ENCODE measurements at regions not wholly inside any gene's neighbourhood (a gene's known extent, or its start where the extent isn't known, plus 50 kb on each side); places are given as distances from the start of the nearest gene placed in this dataset.
A peak's percentile ranks its signal among the peaks of the same experiment; 100 is the strongest.

DNA sequence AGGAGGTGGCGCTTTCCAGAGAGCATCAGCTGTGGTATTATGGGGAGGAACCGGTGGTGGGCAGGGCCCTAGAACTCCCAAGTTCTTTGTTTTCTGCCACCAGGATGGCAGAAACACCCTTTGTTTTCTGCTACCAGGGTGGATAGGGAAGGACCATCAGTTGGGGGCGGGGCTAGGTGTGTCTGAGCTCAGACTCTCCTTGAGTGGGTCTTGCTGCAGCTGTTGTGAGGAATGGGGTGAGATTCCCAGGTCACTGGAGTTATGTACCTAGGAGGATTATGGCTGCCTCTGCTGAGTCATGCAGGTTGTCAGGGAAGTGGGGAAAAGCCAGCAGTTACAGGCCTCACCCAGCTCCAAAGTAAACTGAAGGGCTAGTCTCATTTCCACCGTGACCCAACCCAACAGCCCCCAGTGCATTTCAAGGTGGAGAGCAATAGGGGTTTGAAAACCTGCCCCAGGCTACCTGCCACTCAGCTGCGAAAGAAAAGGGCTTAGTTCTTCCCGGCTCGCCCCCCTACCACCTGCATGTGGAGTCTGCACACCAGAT lies 167.8 kb upstream of the FAM241A start:
- peak overlapping the region; percentile 52 to 69 for H3K27ac ChIP-seq (ENCODE audit: low read depth in 2 of 2, low read length in 2 of 2)
- no peak overlapping the region for H3K9ac ChIP-seq (ENCODE audit: low read depth in 1 of 2, low read length in 2 of 2)
- no peaks in the 10 kb centered on the region for H3K9me3 ChIP-seq (ENCODE audit: control insufficient read depth in 2 of 2, low read length in 2 of 2)
- no peak overlapping the region for H3K4me3 ChIP-seq (ENCODE audit: low read length in 2 of 2)
- H3K27me3 ChIP-seq (ENCODE audit: control insufficient read depth in 2 of 2, insufficient read depth in 2 of 2, low read length in 2 of 2): no peaks in the 10 kb centered on the region
- no peaks in the 10 kb centered on the region for H3K36me3 ChIP-seq (ENCODE audit: control insufficient read depth in 2 of 2, insufficient read depth in 2 of 2, low read length in 2 of 2)
- peaks cover 3 to 6% of the 10 kb centered on the region in 2 donors for H3K4me1 ChIP-seq (ENCODE audit: control insufficient read depth in 2 of 2, insufficient read depth in 2 of 2, low read length in 2 of 2)

- Histone ChIP-seq H3K9ac (ENCODE audit: low read depth in 1 of 2, low read length in 2 of 2) (no peak overlapping the region), H3K27ac (ENCODE audit: low read depth in 2 of 2, low read length in 2 of 2) (no peak overlapping the region), H3K4me3 (ENCODE audit: low read length in 2 of 2) (no peak overlapping the region), H3K36me3 (ENCODE audit: control insufficient read depth in 2 of 2, insufficient read depth in 2 of 2, low read length in 2 of 2) (no peaks in the 10 kb centered on the region), H3K4me1 (ENCODE audit: control insufficient read depth in 2 of 2, insufficient read depth in 2 of 2, low read length in 2 of 2) (peaks cover 3 to 6% of the 10 kb centered on the region in 2 donors), H3K27me3 (ENCODE audit: control insufficient read depth in 2 of 2, insufficient read depth in 2 of 2, low read length in 2 of 2) (no peaks in the 10 kb centered on the region), H3K9me3 (ENCODE audit: control insufficient read depth in 2 of 2, low read length in 2 of 2) (no peaks in the 10 kb centered on the region)
Observed at GRCh38 chr4:111979921-111980320, 165.3 kb upstream of the FAM241A start.

DNA sequence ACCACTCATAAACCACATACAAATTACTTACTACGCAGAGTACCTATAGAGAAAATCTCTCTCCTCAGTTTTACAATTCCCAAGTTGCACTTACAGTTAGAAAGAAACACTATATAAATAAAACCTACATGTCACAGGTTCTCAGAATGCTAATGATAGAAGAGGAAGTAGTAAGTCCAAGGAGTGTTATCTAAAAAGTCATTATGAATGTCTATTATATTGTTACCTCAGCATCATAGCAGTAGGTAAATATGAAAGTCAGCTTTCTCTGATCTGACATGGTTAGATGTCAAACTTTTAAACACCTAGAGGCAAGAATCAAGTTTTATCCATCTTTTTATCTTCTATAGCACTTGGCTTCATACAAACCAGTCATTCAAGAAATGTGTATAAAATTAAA lies 163.2 kb upstream of the FAM241A start:
- Histone ChIP-seq H3K9ac (ENCODE audit: low read depth in 1 of 2, low read length in 2 of 2) (no peak overlapping the region), H3K4me3 (ENCODE audit: low read length in 2 of 2) (no peak overlapping the region), H3K4me1 (ENCODE audit: control insufficient read depth in 2 of 2, insufficient read depth in 2 of 2, low read length in 2 of 2) (peaks cover 3 to 6% of the 10 kb centered on the region in 2 donors), H3K9me3 (ENCODE audit: control insufficient read depth in 2 of 2, low read length in 2 of 2) (no peaks in the 10 kb centered on the region), H3K36me3 (ENCODE audit: control insufficient read depth in 2 of 2, insufficient read depth in 2 of 2, low read length in 2 of 2) (no peaks in the 10 kb centered on the region), H3K27ac (ENCODE audit: low read depth in 2 of 2, low read length in 2 of 2) (no peak overlapping the region), H3K27me3 (ENCODE audit: control insufficient read depth in 2 of 2, insufficient read depth in 2 of 2, low read length in 2 of 2) (no peaks in the 10 kb centered on the region)

GRCh38 chr4:111984169-111984819 lies 161.0 kb upstream of the FAM241A start:
- Histone ChIP-seq H3K4me3 (ENCODE audit: low read length in 2 of 2) (no peak overlapping the region), H3K36me3 (ENCODE audit: control insufficient read depth in 2 of 2, insufficient read depth in 2 of 2, low read length in 2 of 2) (no peaks in the 10 kb centered on the region), H3K4me1 (ENCODE audit: control insufficient read depth in 2 of 2, insufficient read depth in 2 of 2, low read length in 2 of 2) (peaks cover 0 to 5% of the 10 kb centered on the region in 2 donors), H3K9me3 (ENCODE audit: control insufficient read depth in 2 of 2, low read length in 2 of 2) (no peaks in the 10 kb centered on the region), H3K27me3 (ENCODE audit: control insufficient read depth in 2 of 2, insufficient read depth in 2 of 2, low read length in 2 of 2) (no peaks in the 10 kb centered on the region), H3K9ac (ENCODE audit: low read depth in 1 of 2, low read length in 2 of 2) (no peak overlapping the region), H3K27ac (ENCODE audit: low read depth in 2 of 2, low read length in 2 of 2) (no peak overlapping the region)

DNA sequence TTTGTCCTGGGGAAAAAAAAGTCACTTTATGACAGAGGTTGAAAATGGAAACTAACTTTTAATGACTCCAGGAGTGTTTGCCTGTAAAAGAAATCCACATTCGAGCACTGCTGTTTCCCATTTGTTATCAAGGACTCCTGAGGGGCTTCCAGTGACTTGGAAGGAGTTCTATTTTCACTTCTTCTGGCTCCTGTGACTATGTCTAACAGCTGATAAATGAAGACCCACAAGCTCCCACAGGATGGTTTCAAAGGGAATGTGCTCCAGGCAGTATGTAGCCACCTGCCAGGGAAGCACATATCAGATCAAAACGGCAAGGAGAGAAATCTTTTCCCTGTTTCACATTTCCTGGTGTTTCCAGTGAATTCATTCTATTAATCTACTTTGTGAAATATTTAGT lies 159.8 kb upstream of the FAM241A start:
- Histone ChIP-seq H3K4me3 (ENCODE audit: low read length in 2 of 2) (no peak overlapping the region), H3K27me3 (ENCODE audit: control insufficient read depth in 2 of 2, insufficient read depth in 2 of 2, low read length in 2 of 2) (no peaks in the 10 kb centered on the region), H3K27ac (ENCODE audit: low read depth in 2 of 2, low read length in 2 of 2) (no peak overlapping the region), H3K4me1 (ENCODE audit: control insufficient read depth in 2 of 2, insufficient read depth in 2 of 2, low read length in 2 of 2) (peaks cover 0 to 8% of the 10 kb centered on the region in 2 donors), H3K36me3 (ENCODE audit: control insufficient read depth in 2 of 2, insufficient read depth in 2 of 2, low read length in 2 of 2) (no peaks in the 10 kb centered on the region), H3K9ac (ENCODE audit: low read depth in 1 of 2, low read length in 2 of 2) (no peak overlapping the region), H3K9me3 (ENCODE audit: control insufficient read depth in 2 of 2, low read length in 2 of 2) (no peaks in the 10 kb centered on the region)

DNA sequence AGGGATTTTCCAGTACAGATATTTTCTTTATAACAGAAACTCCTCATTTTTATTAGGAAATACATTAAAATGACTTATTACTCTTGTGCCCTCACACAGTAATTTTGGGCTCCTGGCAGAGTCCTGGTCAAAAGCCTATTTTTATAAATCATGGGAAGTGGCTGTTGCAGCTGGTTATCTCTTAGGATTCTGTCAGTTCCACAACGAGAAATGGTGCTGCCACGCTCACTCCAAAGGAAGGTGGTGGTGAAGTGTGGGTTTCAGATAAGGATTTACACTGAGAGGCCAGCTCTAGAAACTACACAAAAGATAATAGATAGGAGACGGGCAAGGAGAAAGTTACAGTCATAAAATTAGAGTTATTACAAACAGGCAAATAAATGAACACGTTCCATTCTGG lies 159.2 kb upstream of the FAM241A start:
- H3K4me1 ChIP-seq (ENCODE audit: control insufficient read depth in 2 of 2, insufficient read depth in 2 of 2, low read length in 2 of 2): peaks cover 3 to 10% of the 10 kb centered on the region in 2 donors
- no peaks in the 10 kb centered on the region for H3K36me3 ChIP-seq (ENCODE audit: control insufficient read depth in 2 of 2, insufficient read depth in 2 of 2, low read length in 2 of 2)
- no peak overlapping the region for H3K9ac ChIP-seq (ENCODE audit: low read depth in 1 of 2, low read length in 2 of 2)
- no peaks in the 10 kb centered on the region for H3K27me3 ChIP-seq (ENCODE audit: control insufficient read depth in 2 of 2, insufficient read depth in 2 of 2, low read length in 2 of 2)
- no peaks in the 10 kb centered on the region for H3K9me3 ChIP-seq (ENCODE audit: control insufficient read depth in 2 of 2, low read length in 2 of 2)
- no peak overlapping the region for H3K4me3 ChIP-seq (ENCODE audit: low read length in 2 of 2)
- H3K27ac ChIP-seq (ENCODE audit: low read depth in 2 of 2, low read length in 2 of 2): no peak overlapping the region

DNA sequence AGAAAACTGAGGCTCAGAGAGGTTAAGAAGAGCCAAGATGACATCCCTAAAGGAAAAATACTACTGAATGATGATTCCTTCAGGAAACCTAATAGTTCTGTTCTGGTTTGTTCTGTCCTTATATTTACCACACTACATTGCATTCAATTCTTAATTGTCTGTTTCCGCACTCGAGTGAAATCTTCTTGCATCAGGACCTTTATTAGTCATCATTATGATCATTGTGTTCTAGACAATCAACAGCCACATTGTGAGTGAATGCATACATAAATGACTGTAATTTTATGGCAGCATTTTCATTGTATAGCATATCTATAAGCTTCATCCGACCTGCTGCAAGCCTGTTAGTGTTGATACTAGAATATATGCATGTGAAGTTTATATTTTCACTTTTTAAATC lies 156.7 kb upstream of the FAM241A start:
- H3K9me3 ChIP-seq (ENCODE audit: control insufficient read depth in 2 of 2, low read length in 2 of 2): no peaks in the 10 kb centered on the region

DNA sequence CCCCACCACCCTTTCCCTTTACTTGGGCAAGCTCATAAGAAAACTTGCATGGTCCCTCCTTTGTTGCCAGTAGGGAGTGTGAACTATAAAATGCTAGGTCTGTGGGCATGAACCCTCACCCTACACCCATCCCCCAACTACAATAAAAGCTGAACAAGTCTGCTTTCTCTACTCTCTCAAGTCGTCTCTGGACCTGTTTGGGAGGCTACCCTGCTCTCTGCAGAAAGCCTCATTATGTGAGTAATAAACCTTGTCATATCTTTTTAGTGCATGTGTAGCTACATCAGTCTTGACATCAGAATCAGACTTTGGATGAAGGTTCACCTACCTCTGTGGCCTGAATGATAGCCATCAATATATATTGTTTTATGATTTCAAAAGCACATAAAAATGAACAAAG lies 155.4 kb upstream of the FAM241A start:
- Histone ChIP-seq H3K27ac (ENCODE audit: low read depth in 2 of 2, low read length in 2 of 2) (peak overlapping the region; percentile 44 to 59), H3K4me1 (ENCODE audit: control insufficient read depth in 2 of 2, insufficient read depth in 2 of 2, low read length in 2 of 2) (peaks cover 8 to 21% of the 10 kb centered on the region in 2 donors), H3K9ac (ENCODE audit: low read depth in 1 of 2, low read length in 2 of 2) (no peak overlapping the region), H3K27me3 (ENCODE audit: control insufficient read depth in 2 of 2, insufficient read depth in 2 of 2, low read length in 2 of 2) (no peaks in the 10 kb centered on the region), H3K4me3 (ENCODE audit: low read length in 2 of 2) (peak overlapping the region in 1 of 2 donors; percentile 23), H3K36me3 (ENCODE audit: control insufficient read depth in 2 of 2, insufficient read depth in 2 of 2, low read length in 2 of 2) (no peaks in the 10 kb centered on the region), H3K9me3 (ENCODE audit: control insufficient read depth in 2 of 2, low read length in 2 of 2) (no peaks in the 10 kb centered on the region)

More for the DNA sequence above, 156.7 kb upstream of the FAM241A start:
- no peak overlapping the region for H3K9ac ChIP-seq (ENCODE audit: low read depth in 1 of 2, low read length in 2 of 2)
- no peak overlapping the region for H3K27ac ChIP-seq (ENCODE audit: low read depth in 2 of 2, low read length in 2 of 2)
- H3K4me3 ChIP-seq (ENCODE audit: low read length in 2 of 2): no peak overlapping the region
- peaks cover 8 to 21% of the 10 kb centered on the region in 2 donors for H3K4me1 ChIP-seq (ENCODE audit: control insufficient read depth in 2 of 2, insufficient read depth in 2 of 2, low read length in 2 of 2)
- no peaks in the 10 kb centered on the region for H3K36me3 ChIP-seq (ENCODE audit: control insufficient read depth in 2 of 2, insufficient read depth in 2 of 2, low read length in 2 of 2)
- H3K27me3 ChIP-seq (ENCODE audit: control insufficient read depth in 2 of 2, insufficient read depth in 2 of 2, low read length in 2 of 2): no peaks in the 10 kb centered on the region

- peaks cover 8 to 21% of the 10 kb centered on the region in 2 donors for H3K4me1 ChIP-seq (ENCODE audit: control insufficient read depth in 2 of 2, insufficient read depth in 2 of 2, low read length in 2 of 2)
- H3K4me3 ChIP-seq (ENCODE audit: low read length in 2 of 2): no peak overlapping the region
- H3K9ac ChIP-seq (ENCODE audit: low read depth in 1 of 2, low read length in 2 of 2): no peak overlapping the region
- peaks cover 0 to 2% of the 10 kb centered on the region in 2 donors for H3K27me3 ChIP-seq (ENCODE audit: control insufficient read depth in 2 of 2, insufficient read depth in 2 of 2, low read length in 2 of 2)
- H3K27ac ChIP-seq (ENCODE audit: low read depth in 2 of 2, low read length in 2 of 2): peak overlapping the region in 1 of 2 donors; percentile 20
- no peaks in the 10 kb centered on the region for H3K9me3 ChIP-seq (ENCODE audit: control insufficient read depth in 2 of 2, low read length in 2 of 2)
- H3K36me3 ChIP-seq (ENCODE audit: control insufficient read depth in 2 of 2, insufficient read depth in 2 of 2, low read length in 2 of 2): no peaks in the 10 kb centered on the region
Observed at GRCh38 chr4:111991163-111991562, 154.1 kb upstream of the FAM241A start.

DNA sequence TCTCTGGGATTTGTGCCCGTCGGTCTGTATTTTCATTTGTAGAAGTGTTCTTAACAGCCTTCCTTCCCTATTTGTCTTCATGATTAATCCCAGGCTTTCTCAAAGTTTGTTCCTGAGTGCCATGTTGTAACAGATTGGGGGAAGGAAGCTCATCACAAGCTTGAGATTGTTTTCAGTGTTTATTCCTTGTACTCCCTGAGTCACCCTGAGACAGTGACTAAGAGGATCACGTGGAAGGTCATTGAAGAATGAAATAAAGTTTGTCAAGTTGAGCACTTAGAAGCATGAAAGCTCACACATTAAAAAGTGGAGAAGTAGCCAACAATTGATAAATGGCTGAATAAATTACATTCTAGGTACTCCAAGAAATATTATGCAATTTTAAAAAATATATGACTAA lies 153.5 kb upstream of the FAM241A start:
- peaks cover 0 to 2% of the 10 kb centered on the region in 2 donors for H3K27me3 ChIP-seq (ENCODE audit: control insufficient read depth in 2 of 2, insufficient read depth in 2 of 2, low read length in 2 of 2)
- peak overlapping the region; percentile 20 to 49 for H3K27ac ChIP-seq (ENCODE audit: low read depth in 2 of 2, low read length in 2 of 2)
- H3K36me3 ChIP-seq (ENCODE audit: control insufficient read depth in 2 of 2, insufficient read depth in 2 of 2, low read length in 2 of 2): no peaks in the 10 kb centered on the region
- no peaks in the 10 kb centered on the region for H3K9me3 ChIP-seq (ENCODE audit: control insufficient read depth in 2 of 2, low read length in 2 of 2)
- no peak overlapping the region for H3K9ac ChIP-seq (ENCODE audit: low read depth in 1 of 2, low read length in 2 of 2)
- H3K4me1 ChIP-seq (ENCODE audit: control insufficient read depth in 2 of 2, insufficient read depth in 2 of 2, low read length in 2 of 2): peaks cover 8 to 21% of the 10 kb centered on the region in 2 donors
- H3K4me3 ChIP-seq (ENCODE audit: low read length in 2 of 2): no peak overlapping the region

All from mucosa of rectum (tissue), 2 donors.